ENCODE measurements at regions not wholly inside any gene's neighbourhood (a gene's known extent, or its start where the extent isn't known, plus 50 kb on each side); places are given as distances from the start of the nearest gene placed in this dataset.

DNA sequence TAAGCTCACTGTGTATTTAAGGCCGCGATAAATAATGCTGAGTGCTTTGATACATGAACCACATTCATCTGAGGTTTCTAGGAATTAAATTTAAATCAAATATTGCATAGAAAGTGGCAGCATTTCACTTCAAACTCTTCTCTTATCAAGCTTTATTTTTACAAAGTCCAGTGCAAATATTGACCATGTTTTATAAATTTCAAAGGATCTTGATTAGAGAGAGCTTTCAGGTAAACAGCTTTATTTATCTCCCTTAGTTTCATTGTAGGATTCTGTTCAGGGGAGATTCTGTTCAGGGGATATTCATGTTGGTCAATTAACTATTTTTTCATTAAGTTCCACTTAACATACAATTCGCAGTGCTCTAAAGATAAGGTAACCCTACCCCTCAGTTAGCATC lies 249.7 kb upstream of the IRS2 start:
- TF ChIP-seq, protein P1, sequence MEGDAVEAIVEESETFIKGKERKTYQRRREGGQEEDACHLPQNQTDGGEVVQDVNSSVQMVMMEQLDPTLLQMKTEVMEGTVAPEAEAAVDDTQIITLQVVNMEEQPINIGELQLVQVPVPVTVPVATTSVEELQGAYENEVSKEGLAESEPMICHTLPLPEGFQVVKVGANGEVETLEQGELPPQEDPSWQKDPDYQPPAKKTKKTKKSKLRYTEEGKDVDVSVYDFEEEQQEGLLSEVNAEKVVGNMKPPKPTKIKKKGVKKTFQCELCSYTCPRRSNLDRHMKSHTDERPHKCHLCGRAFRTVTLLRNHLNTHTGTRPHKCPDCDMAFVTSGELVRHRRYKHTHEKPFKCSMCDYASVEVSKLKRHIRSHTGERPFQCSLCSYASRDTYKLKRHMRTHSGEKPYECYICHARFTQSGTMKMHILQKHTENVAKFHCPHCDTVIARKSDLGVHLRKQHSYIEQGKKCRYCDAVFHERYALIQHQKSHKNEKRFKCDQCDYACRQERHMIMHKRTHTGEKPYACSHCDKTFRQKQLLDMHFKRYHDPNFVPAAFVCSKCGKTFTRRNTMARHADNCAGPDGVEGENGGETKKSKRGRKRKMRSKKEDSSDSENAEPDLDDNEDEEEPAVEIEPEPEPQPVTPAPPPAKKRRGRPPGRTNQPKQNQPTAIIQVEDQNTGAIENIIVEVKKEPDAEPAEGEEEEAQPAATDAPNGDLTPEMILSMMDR (conservative IDR thresholded peaks at IDR 0.05; ENCODE audit: low read depth in 2 of 2), result no peak
- TF ChIP-seq CREB1 (CRISPR knock-in tag; IDR thresholded peaks at IDR 0.05; ENCODE audit: low read depth), result no peak
- TF ChIP-seq, protein P2, sequence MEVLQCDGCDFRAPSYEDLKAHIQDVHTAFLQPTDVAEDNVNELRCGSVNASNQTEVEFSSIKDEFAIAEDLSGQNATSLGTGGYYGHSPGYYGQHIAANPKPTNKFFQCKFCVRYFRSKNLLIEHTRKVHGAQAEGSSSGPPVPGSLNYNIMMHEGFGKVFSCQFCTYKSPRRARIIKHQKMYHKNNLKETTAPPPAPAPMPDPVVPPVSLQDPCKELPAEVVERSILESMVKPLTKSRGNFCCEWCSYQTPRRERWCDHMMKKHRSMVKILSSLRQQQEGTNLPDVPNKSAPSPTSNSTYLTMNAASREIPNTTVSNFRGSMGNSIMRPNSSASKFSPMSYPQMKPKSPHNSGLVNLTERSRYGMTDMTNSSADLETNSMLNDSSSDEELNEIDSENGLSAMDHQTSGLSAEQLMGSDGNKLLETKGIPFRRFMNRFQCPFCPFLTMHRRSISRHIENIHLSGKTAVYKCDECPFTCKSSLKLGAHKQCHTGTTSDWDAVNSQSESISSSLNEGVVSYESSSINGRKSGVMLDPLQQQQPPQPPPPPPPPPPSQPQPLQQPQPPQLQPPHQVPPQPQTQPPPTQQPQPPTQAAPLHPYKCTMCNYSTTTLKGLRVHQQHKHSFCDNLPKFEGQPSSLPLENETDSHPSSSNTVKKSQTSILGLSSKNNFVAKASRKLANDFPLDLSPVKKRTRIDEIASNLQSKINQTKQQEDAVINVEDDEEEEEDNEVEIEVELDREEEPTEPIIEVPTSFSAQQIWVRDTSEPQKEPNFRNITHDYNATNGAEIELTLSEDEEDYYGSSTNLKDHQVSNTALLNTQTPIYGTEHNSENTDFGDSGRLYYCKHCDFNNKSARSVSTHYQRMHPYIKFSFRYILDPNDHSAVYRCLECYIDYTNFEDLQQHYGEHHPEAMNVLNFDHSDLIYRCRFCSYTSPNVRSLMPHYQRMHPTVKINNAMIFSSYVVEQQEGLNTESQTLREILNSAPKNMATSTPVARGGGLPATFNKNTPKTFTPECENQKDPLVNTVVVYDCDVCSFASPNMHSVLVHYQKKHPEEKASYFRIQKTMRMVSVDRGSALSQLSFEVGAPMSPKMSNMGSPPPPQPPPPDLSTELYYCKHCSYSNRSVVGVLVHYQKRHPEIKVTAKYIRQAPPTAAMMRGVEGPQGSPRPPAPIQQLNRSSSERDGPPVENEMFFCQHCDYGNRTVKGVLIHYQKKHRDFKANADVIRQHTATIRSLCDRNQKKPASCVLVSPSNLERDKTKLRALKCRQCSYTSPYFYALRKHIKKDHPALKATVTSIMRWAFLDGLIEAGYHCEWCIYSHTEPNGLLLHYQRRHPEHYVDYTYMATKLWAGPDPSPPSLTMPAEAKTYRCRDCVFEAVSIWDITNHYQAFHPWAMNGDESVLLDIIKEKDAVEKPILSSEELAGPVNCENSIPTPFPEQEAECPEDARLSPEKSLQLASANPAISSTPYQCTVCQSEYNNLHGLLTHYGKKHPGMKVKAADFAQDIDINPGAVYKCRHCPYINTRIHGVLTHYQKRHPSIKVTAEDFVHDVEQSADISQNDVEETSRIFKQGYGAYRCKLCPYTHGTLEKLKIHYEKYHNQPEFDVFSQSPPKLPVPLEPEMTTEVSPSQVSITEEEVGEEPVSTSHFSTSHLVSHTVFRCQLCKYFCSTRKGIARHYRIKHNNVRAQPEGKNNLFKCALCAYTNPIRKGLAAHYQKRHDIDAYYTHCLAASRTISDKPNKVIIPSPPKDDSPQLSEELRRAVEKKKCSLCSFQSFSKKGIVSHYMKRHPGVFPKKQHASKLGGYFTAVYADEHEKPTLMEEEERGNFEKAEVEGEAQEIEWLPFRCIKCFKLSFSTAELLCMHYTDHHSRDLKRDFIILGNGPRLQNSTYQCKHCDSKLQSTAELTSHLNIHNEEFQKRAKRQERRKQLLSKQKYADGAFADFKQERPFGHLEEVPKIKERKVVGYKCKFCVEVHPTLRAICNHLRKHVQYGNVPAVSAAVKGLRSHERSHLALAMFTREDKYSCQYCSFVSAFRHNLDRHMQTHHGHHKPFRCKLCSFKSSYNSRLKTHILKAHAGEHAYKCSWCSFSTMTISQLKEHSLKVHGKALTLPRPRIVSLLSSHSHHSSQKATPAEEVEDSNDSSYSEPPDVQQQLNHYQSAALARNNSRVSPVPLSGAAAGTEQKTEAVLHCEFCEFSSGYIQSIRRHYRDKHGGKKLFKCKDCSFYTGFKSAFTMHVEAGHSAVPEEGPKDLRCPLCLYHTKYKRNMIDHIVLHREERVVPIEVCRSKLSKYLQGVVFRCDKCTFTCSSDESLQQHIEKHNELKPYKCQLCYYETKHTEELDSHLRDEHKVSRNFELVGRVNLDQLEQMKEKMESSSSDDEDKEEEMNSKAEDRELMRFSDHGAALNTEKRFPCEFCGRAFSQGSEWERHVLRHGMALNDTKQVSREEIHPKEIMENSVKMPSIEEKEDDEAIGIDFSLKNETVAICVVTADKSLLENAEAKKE (CRISPR knock-in tag; IDR thresholded peaks at IDR 0.05), result no peak
- no peak for TF ChIP-seq EZH2phosphoT487 (IDR thresholded peaks at IDR 0.05; ENCODE audit: unreplicated experiment)
- TF ChIP-seq POLR2AphosphoS5 (IDR thresholded peaks at IDR 0.05; ENCODE audit: low read depth), result no peak
- no peak for TF ChIP-seq ZNF114 (CRISPR knock-in tag; IDR thresholded peaks at IDR 0.05)
- TF ChIP-seq JUNB (IDR thresholded peaks at IDR 0.05; ENCODE audit: unreplicated experiment), result no peak
